GM03348 (cell line): ENCODE measurements at regions not wholly inside any gene's neighbourhood (a gene's known extent, or its start where the extent isn't known, plus 50 kb on each side); places are given as distances from the start of the nearest gene placed in this dataset.
"Not testable (repeated sequence)": the region's sequence is repeated elsewhere in the genome, so short reads cannot be mapped to it uniquely, and the experiment has no call there.

Experiments used
- DNase-seq: peaks from one replicate; pipeline ENCODE4 v3.0.0; 2012; ENCODE audit warnings: low spot score

DNA sequence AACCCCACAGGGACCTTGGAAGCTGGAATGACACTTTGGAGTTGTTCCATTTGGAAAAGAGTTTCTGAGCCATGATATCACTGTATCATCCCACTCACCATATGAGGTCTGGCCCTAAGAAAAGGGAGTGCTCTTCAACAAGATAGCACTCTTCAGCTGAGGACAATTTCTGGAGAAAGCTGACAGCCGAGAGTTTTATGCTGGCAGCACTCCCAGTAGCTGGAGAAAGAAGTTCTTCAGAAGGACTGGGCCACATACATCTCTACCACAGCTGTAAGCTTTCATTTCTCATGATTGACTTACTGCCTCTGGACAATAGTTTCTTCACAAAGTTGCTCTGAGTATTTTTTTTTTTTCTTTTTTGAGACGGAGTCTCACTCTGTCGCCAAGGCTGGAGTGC, 914.4 kb upstream of the ADAMTS5 start:
- DNase-seq: peak; percentile 5

DNA sequence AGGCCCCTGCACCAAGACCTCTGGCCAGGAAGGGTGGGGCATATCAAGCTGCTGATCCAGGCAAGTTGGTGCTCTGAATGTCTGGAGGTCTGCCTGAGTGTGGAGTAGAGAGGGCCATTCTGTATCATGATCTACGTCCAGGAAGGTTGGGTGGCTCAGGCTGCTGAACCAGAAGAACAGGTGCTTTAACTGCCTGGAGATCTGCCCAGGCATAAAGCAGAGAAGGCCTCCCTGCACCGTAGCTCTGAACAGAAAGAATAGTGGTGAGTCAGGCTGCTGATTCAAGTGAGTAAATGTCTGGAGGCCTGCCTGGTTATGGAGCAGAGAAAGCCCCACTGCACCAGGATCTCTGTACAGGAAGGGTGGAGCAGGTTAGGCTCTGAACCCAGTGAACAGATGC, 905.5 kb upstream of the ADAMTS5 start:
- DNase-seq: not testable (repeated sequence)

DNA sequence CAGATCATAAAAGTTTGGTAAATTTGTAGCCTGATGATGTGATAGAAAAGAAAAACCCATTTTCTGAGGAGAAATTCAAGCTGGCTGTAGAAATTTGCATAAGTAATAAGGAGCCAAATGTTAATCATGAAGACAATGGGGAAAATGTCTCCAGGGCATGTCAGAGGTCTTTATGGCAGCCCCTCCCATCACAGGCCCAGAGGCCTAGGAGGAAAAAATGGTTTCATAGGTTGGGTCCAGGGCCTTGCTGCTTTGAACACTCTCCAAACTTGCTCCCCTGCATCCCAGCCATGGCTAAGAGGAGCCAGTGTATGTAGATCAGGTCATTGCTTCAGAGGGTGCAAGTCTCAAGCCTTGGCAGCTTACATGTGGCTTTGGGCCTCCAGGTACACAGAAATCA, 903.9 kb upstream of the ADAMTS5 start:
- not testable (repeated sequence) for DNase-seq

DNA sequence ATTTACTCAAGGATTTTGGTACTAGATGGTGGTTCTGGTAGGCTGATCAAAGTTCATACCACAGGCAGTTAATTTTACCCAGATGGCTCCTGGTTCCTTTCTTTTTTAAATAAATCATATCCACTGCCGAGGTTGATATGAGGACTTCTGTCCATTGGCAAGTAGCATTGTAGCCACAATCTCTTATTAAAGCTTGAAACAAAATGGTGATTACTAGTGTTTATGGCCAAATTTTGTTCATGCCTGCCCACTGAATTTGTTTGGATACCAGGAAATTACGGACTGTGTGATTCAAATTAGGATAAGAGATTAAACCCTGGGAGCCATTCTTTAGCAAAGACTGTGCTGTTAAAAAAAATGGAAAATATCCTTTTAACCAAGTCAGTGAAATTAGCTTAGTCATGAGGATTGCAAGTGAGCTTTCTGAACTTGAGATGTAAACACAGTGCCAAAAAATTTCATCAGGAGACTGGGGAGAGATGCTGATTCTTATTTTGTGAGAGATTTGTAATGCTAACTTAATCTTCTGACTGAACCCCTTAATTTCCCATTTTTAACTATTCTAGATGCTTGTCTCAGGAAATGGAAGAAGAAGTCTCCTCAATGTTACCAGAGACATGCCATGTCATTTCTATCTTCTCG, 893.5 kb upstream of the ADAMTS5 start:
- not testable (repeated sequence) for DNase-seq

DNA sequence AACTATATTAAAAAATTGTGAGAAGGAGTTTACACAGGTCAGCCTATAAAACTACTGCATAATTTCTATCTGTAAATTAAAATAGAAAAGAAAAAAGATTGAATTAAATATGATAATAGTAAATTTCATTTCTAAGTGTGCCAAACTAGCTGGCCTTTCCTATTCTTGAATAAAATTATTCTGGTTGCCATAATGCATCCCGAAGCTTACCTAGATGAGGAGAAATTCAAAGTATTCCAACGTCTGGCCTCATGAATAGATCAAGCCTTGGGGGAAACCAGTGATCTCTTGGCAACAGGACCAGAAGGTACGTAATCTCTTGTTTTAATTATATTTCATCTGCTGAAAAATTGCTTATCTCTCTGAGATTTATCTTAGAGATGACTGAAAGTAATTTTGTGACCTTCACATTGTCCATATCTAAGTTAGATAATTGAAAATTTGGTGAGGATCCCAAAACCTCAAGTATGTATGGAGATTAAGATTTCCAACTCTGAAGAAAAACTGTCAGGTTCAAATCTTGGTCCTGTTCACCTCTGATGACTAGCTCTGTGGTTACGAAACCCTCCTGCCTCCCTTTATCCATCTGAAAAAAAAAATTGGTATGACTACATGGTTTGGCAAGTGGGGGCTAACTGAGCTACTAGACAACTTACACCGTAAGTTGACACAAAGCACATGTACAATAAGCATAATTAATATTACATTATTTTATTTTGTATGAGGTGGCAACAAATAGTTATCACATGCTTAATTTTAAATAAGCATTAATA, 891.4 kb upstream of the ADAMTS5 start:
- DNase-seq: not testable (repeated sequence)

DNA sequence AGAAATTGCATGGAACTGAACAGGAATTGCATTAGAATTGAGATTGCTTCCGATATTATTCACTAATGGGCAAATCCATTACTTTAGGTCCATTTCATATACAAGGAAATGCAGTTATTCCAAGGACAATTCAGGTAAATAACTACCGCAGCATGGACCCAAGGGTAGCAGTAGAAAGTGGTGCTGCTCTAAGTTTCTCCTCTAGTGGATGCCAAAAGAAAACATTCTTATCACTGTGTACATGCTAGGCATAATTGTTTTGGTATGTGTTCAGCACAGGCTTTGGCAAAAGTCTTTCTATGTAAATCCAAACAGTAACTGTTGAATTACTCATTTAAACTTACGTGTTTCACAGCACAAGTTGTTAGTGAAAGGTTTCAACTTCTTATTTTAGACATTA, 890.1 kb upstream of the ADAMTS5 start:
- DNase-seq: not testable (repeated sequence)

DNA sequence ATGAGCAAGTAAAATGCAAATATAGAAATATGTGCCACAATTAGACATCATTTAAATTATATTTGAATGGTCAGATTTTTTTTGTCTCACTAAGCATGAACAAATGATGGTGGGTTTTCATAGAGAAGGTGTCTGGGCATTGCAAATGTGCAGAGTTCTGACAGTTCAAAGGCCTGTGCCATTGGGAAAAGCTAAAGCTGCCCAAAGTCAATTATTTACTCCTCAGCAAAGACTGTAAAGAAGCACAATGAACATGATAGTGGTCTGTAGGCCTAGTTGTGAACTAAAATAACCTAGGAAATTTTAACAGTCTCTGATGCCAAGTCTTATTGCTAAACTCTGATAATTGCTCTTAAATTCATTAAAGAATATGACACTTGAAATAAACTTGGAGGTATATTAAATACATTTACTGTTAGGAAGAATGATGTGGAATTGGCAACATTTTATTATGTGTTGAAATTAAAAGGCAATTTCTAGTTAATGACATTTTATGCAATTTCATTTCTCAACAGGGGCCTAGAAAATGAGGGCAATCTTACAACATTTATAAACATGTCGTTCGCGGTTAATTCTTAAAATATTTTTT, 874.3 kb upstream of the ADAMTS5 start:
- DNase-seq: no peak

DNA sequence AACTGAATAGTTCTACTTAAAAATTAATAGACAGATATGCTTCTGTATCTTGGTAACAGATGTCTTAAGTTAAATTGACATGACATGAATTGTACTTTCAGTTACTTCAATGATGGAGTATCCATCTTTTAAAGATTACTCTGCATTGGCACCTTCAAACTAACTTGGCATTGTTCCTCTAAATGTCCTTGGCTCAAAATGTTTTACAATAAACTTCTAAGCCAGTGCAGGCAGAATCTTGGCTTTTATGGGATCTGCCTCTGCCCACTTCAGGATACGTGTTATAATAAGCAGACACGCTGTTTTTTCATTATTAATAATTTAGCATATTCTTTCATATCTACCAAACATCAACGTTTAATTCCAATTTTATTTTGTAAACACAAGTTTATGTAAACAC, 873.4 kb upstream of the ADAMTS5 start:
- DNase-seq: no peak

DNA sequence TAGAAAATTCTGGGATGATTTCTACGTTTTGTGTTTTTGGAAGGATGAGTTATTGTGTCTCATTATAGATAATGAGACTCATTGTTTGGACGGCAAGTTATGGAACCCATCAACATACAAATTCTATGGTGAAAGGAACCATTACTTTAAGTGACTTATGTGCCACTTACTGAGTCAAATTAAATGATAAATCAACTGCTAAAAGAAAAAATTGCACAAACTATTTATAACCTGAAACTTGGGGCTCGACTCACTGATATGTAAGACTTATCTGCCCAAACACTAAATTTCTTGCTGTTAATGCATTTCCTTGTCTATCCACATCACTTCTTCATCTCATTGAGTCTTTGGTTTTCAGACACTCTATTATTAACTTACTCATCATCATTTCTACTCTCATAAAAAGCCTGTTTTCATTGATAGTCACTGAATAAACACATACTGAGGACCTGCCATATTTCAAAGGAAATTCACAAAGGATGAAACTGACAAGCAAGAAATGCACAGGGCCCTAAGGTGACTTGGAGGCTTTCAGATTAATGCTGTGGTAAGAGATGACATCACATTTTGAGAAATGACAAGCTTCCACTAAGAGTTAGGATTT, 872.7 kb upstream of the ADAMTS5 start:
- DNase-seq: no peak

DNA sequence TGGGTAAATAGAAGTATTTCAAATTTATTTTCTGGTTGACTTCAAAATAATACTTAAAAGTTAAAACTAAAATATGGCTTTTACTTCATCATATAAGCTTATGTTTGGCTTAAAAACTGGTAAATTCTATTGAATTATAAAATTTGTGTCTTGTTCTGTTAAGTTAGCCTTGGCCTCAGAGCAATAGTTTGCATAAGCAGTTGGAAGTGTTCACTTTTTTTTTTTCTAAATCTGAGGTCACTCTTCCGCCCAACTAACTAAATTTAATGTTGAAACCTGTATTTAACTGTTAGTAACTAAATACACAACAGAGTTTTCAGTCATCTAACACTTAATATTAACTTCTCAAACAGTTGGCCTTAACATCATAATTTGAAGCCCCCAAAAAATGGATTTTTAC, 871.7 kb upstream of the ADAMTS5 start:
- DNase-seq: no peak

DNA sequence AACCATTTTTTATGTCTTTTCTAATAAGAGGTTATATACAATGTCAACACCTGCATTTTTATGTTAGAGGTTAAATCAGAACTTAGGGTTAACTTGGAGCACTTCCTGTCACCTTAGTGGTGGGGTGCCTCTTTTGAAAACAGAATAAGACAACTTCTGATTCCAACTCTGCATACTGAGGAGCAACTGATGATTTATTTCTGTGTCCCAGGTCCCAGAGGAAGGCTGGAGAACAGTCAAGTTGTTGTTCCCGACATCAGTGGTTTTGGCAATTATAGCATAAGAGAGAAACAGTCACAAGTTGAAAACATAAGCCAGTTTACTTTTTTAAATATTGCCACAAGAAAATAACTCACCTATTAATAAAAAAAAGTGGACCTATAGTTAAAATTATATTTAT, 871.0 kb upstream of the ADAMTS5 start:
- no peak for DNase-seq

DNA sequence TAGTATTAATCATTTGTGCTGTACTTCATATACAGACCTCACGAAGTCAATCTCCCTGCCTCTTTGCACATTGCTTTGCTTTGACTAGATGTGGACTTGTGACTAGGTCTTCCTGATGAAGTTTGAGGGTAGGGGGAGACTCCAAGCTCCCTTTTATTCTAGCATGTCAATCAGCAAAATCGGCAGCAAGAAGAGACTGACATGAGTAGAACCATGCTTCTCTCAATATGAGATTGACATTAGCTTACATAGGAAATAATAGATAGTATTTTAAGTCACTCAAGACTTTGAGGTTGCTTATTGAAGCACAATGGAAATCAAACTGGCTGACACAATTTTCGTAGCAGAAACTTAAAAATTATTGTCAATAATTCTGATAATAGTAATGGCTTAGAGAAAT, 866.4 kb upstream of the ADAMTS5 start:
- no peak for DNase-seq

DNA sequence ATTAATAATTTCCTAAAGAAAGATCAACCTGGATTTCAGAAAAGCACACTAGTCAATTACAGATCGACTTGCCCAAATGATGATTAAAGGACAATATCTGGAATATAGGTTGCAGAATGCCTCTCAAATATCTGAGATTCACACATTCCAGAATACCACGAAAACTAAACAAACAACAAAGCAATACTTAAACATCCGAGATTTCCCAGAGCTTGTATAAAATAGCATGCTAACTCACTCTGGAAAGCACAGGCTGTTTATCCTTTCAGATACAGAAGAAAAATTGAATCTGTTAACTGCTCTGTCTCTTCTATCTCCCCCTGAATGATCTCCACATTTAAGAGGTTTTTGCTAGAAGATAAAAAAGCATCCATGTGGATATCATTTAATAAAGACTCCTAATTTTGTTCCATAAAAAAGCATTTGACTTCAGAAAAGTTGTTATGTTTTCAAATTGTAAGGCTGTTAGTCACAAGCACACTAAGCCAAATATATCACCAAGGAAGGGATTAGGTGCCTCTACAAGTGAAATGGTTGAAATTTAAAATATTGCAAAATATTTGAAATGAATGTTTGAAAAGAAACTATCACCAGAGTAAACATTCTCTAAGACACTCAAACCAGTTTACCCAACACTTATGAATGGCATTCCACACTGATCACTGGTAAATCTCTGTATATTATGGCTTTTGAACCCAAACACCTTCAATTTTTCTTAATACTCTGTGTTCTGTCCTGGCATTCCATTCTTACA, 865.1 kb upstream of the ADAMTS5 start:
- peak; percentile 44 for DNase-seq

DNA sequence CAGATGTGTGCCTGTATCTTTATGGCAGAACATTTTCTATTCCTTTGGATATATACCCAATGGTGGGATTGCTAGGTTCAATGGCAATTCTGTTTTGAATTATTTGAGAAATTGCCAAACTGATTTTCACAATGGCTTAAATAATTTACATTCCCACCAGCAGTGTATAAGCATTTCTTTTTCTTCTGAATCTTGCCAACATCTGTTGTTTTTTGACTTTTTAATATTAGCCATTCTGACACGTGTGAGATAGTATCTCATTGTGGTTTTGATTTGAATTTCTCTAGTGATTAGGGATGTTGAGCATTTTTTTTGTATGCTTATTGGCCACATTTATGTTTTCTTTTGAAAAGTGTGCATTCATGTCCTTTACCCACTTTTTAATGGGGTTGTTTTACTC, 864.3 kb upstream of the ADAMTS5 start:
- no peak for DNase-seq

DNA sequence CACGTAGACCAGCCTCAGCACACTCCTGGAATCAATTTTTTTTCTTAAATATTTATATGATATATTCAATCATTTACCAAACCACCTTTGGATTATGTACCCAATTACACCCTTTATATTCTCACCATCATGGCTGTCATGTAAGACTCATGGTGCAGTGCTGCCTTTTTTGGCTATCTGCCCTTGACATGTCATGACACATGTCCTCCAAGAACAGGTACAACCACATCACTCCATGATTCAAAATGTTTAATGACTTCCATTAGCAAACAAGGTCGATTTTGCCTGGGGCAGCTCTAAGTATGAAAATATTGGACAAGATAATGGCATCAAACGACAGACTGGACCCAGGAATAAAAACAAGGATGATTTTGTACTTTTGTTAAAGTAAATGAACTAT, 861.1 kb upstream of the ADAMTS5 start:
- DNase-seq: no peak

DNA sequence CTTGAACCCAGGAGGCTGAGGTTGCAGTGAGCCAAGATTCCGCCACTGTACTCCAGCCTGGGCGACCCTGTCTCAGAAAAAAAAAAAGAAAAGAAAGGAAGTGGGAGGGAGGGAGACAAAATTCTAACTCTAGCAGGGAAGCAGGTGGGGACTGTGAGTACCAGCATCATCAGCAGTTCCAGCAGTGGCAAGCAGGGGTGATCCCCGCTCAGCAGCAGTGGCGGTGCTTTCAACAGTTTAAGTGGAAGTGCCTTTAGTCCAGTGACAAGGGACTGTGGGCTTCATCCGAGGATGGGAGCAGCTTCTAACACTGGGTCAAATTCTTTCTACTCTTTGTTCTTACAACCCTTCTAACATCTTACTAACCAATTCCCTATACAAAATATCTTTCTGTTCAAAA, 858.1 kb upstream of the ADAMTS5 start:
- no peak for DNase-seq

DNA sequence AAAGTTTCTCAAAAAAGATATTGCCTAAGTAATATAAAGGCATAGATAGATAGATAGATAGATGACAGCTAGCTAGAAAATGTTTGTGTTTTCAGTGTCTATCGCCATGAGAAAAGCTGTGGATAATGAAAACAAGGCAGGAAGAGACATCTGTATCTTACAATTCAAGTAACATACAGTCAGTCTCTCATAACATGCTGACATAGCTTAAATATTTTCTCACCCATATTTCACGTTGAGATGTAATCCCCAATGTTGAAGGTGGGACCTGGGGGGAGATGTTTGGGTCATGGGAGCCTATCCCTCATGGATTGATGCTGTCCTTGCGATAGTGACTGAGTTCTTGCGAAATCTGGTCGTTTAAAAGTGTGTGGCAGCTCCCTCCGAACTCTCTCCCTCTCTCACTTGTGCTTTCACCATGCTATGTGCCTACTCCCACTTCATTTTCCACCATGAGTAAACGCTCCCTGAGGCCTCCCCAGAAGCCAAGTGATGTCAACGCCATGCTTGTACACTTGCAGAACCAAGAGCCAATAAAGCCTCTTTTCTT, 856.8 kb upstream of the ADAMTS5 start:
- no peak for DNase-seq

DNA sequence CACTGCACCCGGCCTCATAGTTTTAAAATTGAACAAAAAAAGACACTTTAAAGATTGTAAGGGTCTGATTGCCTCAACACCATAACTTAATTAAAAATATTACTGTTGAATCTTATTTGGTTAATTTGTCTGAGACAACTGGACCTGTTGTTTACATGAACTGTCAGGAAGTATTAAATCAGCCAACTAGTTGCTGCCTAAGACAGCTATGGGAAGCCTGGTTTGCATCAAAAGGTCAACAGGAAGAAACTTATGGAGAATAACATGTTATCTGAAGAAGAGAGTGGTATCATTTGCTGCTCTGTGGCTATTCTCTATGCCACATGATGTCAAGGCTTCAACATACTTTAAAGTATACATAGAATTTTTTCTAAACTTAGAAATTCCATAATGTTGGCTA, 853.5 kb upstream of the ADAMTS5 start:
- no peak for DNase-seq

DNA sequence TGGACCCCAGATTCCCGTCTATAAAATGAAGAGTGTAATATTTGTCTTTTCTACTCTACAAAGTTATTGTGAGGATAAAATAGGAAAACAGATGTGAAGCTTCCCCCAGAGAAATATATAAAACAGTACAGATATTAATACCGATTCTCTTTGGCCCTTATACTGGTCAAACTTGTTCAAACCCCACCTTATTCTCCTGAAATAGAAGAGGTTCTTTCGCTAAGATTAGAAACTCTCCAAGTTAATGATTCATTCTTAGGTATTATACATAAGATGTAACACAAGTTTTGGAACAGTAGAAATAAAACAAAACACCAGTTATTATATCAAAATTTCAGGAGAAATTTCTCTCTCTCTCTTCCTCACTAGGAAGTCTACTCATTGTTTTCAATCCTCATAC, 852.4 kb upstream of the ADAMTS5 start:
- DNase-seq: no peak

DNA sequence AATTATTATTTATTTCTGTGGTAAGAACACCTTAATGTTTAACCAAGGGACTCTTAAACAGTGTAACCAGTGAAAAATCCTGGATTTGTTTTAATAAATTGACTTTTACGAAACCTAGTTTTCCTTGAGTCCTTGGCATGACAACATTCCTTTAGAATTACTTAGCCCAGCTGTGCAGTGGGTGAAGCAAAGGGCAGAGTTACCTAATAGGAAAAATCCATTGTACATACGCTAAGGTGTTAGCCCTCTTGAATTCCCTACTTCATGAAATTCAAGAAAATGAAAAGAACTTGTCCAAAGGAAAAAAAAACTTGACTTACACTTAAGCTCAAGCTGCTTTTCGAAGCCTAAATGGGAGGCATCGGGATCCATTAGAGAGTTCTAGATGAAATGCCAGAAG, 852.0 kb upstream of the ADAMTS5 start:
- DNase-seq: no peak

DNA sequence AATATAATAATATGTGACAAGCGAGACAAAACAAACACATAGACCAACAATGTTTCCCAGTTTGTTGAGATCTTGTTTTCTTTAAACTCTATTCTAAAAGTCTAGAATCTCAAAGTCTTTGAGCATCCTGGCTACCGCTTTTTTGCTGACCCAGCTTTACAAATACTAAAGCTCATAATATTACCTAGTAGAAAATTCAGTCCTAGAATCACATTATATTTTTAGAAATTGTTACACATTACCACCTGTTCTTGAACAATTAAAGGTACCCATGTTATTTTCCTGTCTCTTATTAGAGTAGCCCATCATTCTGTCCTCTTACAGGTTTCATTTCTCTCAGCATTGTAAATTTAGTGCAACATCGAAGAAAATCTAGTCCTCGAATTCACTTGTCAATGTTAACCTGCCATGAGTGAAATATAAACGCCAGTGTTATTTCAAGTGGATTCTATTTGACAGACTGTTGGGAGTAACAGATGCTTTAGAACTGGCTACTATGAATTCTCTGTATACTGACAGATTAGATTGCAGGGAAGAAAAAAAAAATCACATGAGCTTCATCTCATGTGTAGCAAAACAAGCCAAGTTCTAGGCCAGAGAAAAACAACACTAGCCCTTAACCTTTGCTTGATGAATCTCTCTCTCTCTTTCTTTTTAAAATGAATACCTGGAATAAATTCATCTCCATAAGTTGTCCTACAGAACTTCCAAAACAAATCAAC, 851.2 kb upstream of the ADAMTS5 start:
- no peak for DNase-seq
